ENCODE measurements at regions not wholly inside any gene's neighbourhood (a gene's known extent, or its start where the extent isn't known, plus 50 kb on each side); places are given as distances from the start of the nearest gene placed in this dataset.

- no peak overlapping the region for H3K4me3 ChIP-seq (ENCODE audit: low read depth, low read length)
- CTCF ChIA-PET, result no interaction called here
- POLR2A ChIA-PET, result no interaction called here
- DNase-seq (ENCODE audit: low read depth, low spot score), result no peak
- TF ChIP-seq CTCF (IDR thresholded peaks at IDR 0.05; ENCODE audit: insufficient read depth, low read length, missing control alignments), result no peak
Measured at GRCh38 chr6:93919365-93919764, 500.0 kb upstream of the EPHA7 start.

DNA sequence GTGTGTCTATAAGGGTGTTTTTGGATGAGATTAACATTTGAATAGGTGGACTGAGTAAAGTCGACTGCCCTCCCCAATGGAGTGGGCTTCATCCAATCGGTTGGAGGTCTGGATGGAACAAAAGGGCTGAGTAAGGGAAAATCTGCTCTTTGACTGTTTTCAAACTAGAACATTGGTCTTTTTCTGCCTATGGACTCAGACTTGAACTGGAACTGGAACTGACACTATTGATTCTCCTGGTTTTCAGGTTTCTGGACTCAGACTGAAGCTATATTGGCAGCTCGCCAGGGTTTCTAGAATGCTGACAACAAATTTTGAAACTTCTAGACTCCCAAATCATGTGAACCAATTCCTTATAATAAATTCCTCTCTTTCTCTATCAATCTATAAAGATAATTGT is 498.9 kb upstream of the EPHA7 start:
- H3K4me3 ChIP-seq (ENCODE audit: low read depth, low read length), result no peak overlapping the region
- no peak for TF ChIP-seq CTCF (IDR thresholded peaks at IDR 0.05; ENCODE audit: insufficient read depth, low read length, missing control alignments)
- ChIA-PET CTCF (no interaction called here), POLR2A (no interaction called here)
- no peak for DNase-seq (ENCODE audit: low read depth, low spot score)

- no peak for DNase-seq (ENCODE audit: low read depth, low spot score)
- ChIA-PET POLR2A (no interaction called here), CTCF (no interaction called here)
- TF ChIP-seq CTCF (IDR thresholded peaks at IDR 0.05; ENCODE audit: insufficient read depth, low read length, missing control alignments), result no peak
- H3K4me3 ChIP-seq (ENCODE audit: low read depth, low read length), result no peak overlapping the region
Measured at GRCh38 chr6:93917216-93917615, 497.9 kb upstream of the EPHA7 start.

- DNase-seq (ENCODE audit: low read depth, low spot score), result no peak
- CTCF ChIA-PET, result no interaction called here
- POLR2A ChIA-PET, result no interaction called here
- no peak for TF ChIP-seq CTCF (IDR thresholded peaks at IDR 0.05; ENCODE audit: insufficient read depth, low read length, missing control alignments)
- H3K4me3 ChIP-seq (ENCODE audit: low read depth, low read length), result no peak overlapping the region
Measured at GRCh38 chr6:93916716-93917115, 497.4 kb upstream of the EPHA7 start.

- POLR2A ChIA-PET, result no interaction called here
- CTCF ChIA-PET, result no interaction called here
- TF ChIP-seq CTCF (IDR thresholded peaks at IDR 0.05; ENCODE audit: insufficient read depth, low read length, missing control alignments), result no peak
- no peak overlapping the region for H3K4me3 ChIP-seq (ENCODE audit: low read depth, low read length)
- no peak for DNase-seq (ENCODE audit: low read depth, low spot score)
Measured at GRCh38 chr6:93915961-93916360, 496.6 kb upstream of the EPHA7 start.

DNA sequence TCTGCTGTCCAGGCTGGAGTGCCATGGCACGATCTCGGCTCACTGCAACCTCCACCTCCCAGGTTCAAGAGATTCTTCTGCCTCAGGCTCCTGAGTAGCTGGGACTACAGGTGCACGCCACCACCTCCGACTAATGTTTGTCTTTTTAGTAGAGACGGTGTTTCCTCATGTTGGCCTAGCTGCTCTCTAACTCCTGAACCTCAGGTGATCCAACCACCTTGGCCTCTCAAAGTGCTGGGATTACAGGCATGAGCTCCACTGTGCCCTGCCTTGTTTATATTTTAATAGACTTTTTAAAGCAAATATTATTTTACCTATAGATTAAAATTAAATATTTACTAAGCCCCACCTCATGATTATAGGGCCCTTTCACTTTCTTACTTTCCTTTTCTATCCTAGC is 483.2 kb upstream of the EPHA7 start:
- TF ChIP-seq CTCF (IDR thresholded peaks at IDR 0.05; ENCODE audit: insufficient read depth, low read length, missing control alignments), result no peak
- ChIA-PET CTCF (no interaction called here), POLR2A (no interaction called here)
- DNase-seq (ENCODE audit: low read depth, low spot score), result no peak
- H3K4me3 ChIP-seq (ENCODE audit: low read depth, low read length), result no peak overlapping the region
